WTC11 (cell line): ENCODE measurements at regions not wholly inside any gene's neighbourhood (a gene's known extent, or its start where the extent isn't known, plus 50 kb on each side); places are given as distances from the start of the nearest gene placed in this dataset.

ENCODE experiments used
- ATAC-seq: fragments of 200-7000 bp; cut with Tn5 transposase; 2 replicates; pipeline ENCODE4 v1.10.0; 2021; ENCODE audit warnings: mild to moderate bottlenecking, moderate library complexity
- CTCF ChIA-PET: fragments of 300-600 bp; sonication (Branson Sonifier 250); formaldehyde crosslinking; loops from one replicate; lab custom pipeline; 2021; ENCODE audit warnings: antibody characterized with exemption; lab: Charles Lee
- POLR2A ChIA-PET: fragments of 350-600 bp; sonication (Branson Sonifier 250); formaldehyde crosslinking; loops from one replicate; lab custom pipeline; 2021; ENCODE audit warnings: antibody characterized with exemption; lab: Charles Lee
- DNase-seq: peaks from one replicate; pipeline ENCODE4 v3.0.0; 2021; ENCODE audit warnings: low spot score
- H3K27ac Mint-ChIP-seq: 2 replicates; pipeline ENCODE4 v1.8.0; 2021; ENCODE audit warnings: mixed read lengths
- H3K27me3 Mint-ChIP-seq: 2 replicates; pipeline ENCODE4 v1.8.0; 2021; ENCODE audit warnings: low read depth, mild to moderate bottlenecking, moderate library complexity, mixed read lengths
- H3K36me3 Mint-ChIP-seq: 2 replicates; pipeline ENCODE4 v1.8.0; 2021; ENCODE audit warnings: mixed read lengths
- H3K4me1 Mint-ChIP-seq: 2 replicates; pipeline ENCODE4 v1.8.0; 2022; ENCODE audit warnings: mixed read lengths
- H3K4me3 Mint-ChIP-seq: 2 replicates; pipeline ENCODE4 v1.8.0; 2021; ENCODE audit warnings: mild to moderate bottlenecking, moderate library complexity, mixed read lengths
- H3K9me3 Mint-ChIP-seq: 2 replicates; pipeline ENCODE4 v1.8.0; 2021; ENCODE audit warnings: mixed read lengths
- AFF4 ChIP-seq: sonication (generic); formaldehyde crosslinking; IDR thresholded peaks from 2 replicates; pipeline ENCODE4 v1.8.1; 2023; ENCODE audit warnings: mild to moderate bottlenecking, missing genetic modification reagents, borderline replicate concordance
- CDX4 ChIP-seq: fragments of 250-450 bp; sonication (Bioruptor Pico); IDR thresholded peaks from 2 replicates; pipeline ENCODE4 v1.9.0; 2021; ENCODE audit warnings: moderate library complexity, mild to moderate bottlenecking, inconsistent platforms, borderline replicate concordance
- CTCF ChIP-seq: fragments of 200-600 bp; IDR thresholded peaks from 2 replicates; pipeline ENCODE4 v1.8.0; 2022; ENCODE audit warnings: antibody characterized with exemption
- FOXJ3 ChIP-seq: sonication (generic); formaldehyde crosslinking; IDR thresholded peaks from 2 replicates; pipeline ENCODE4 v1.9.0; 2021; ENCODE audit warnings: missing genetic modification reagents, mild to moderate bottlenecking, borderline replicate concordance
- NFYB ChIP-seq: sonication (generic); formaldehyde crosslinking; conservative IDR thresholded peaks from 2 replicates; pipeline ENCODE4 v1.8.0; 2022; ENCODE audit warnings: low read depth, missing genetic modification reagents
- NR1H2 ChIP-seq: sonication (generic); formaldehyde crosslinking; IDR thresholded peaks from 2 replicates; pipeline ENCODE4 v1.9.0; 2021; ENCODE audit warnings: mild to moderate bottlenecking, moderate library complexity, missing genetic modification reagents
- NR2C2 ChIP-seq: sonication (generic); formaldehyde crosslinking; IDR thresholded peaks from 2 replicates; pipeline ENCODE4 v1.8.0; 2022; ENCODE audit warnings: mild to moderate bottlenecking, missing genetic modification reagents
- OVOL2 ChIP-seq: fragments of 250-450 bp; sonication (Bioruptor Pico); IDR thresholded peaks from 2 replicates; pipeline ENCODE4 v1.9.0; 2021; ENCODE audit warnings: mild to moderate bottlenecking, borderline replicate concordance
- PREB ChIP-seq: sonication (generic); formaldehyde crosslinking; IDR thresholded peaks from 2 replicates; pipeline ENCODE4 v1.8.1; 2022; ENCODE audit warnings: mild to moderate bottlenecking, missing genetic modification reagents, moderate library complexity, borderline replicate concordance
- RELA ChIP-seq: sonication (generic); formaldehyde crosslinking; IDR thresholded peaks from 2 replicates; pipeline ENCODE4 v1.8.1; 2022; ENCODE audit warnings: missing genetic modification reagents, mild to moderate bottlenecking, borderline replicate concordance
- TCF7 ChIP-seq: sonication (generic); formaldehyde crosslinking; IDR thresholded peaks from 2 replicates; pipeline ENCODE4 v1.8.0; 2022; ENCODE audit warnings: mild to moderate bottlenecking, low read depth, missing genetic modification reagents, moderate library complexity
- TP53 ChIP-seq: sonication (generic); formaldehyde crosslinking; IDR thresholded peaks from 2 replicates; pipeline ENCODE4 v1.8.1; 2023; ENCODE audit warnings: mild to moderate bottlenecking, missing genetic modification reagents
- USF1 ChIP-seq: sonication (generic); formaldehyde crosslinking; IDR thresholded peaks from 2 replicates; pipeline ENCODE4 v1.8.0; 2022; ENCODE audit warnings: mild to moderate bottlenecking, missing genetic modification reagents
- ZBTB21 ChIP-seq: sonication (generic); formaldehyde crosslinking; IDR thresholded peaks from 2 replicates; pipeline ENCODE4 v1.8.1; 2023; ENCODE audit warnings: mild to moderate bottlenecking, missing genetic modification reagents, borderline replicate concordance
- ZNF121 ChIP-seq: sonication (generic); formaldehyde crosslinking; IDR thresholded peaks from 2 replicates; pipeline ENCODE4 v1.8.0; 2023; ENCODE audit warnings: missing genetic modification reagents
- ZNF263 ChIP-seq: sonication (generic); formaldehyde crosslinking; IDR thresholded peaks from 2 replicates; pipeline ENCODE4 v1.8.1; 2022; ENCODE audit warnings: low read depth, mild to moderate bottlenecking, moderate library complexity, missing genetic modification reagents
- ZNF416 ChIP-seq: fragments of 250-450 bp; sonication (Bioruptor Pico); IDR thresholded peaks from 2 replicates; pipeline ENCODE4 v1.9.0; 2021; ENCODE audit warnings: mild to moderate bottlenecking, inconsistent platforms
- ZNF423 ChIP-seq: fragments of 250-450 bp; sonication (Bioruptor Pico); IDR thresholded peaks from 2 replicates; pipeline ENCODE4 v2.1.2; 2022; ENCODE audit warnings: mild to moderate bottlenecking, moderate library complexity

GRCh38 chrX:124994404-124994803 lies 325.3 kb upstream of the TEX13C start:
- Mint-ChIP-seq H3K4me3 (no peak overlapping the region), H3K27ac (no peak overlapping the region), H3K27me3 (no peaks in the 10 kb centered on the region), H3K9me3 (no peaks in the 10 kb centered on the region), H3K4me1 (peaks cover 3% of the 10 kb centered on the region), H3K36me3 (no peaks in the 10 kb centered on the region)
- ChIA-PET CTCF (no interaction called here), POLR2A (no interaction called here)
- TF ChIP-seq ZNF121 (no peak), ZNF423 (CRISPR knock-in tag) (no peak), NFYB (CRISPR knock-in tag) (no peak), ZNF416 (no peak), FOXJ3 (no peak), ZBTB21 (CRISPR knock-in tag) (no peak), RELA (no peak), NR2C2 (CRISPR knock-in tag) (no peak), AFF4 (CRISPR knock-in tag) (no peak), NR1H2 (no peak), USF1 (CRISPR knock-in tag) (no peak), CTCF (no peak), ZNF263 (no peak), TCF7 (CRISPR knock-in tag) (no peak), CDX4 (CRISPR knock-in tag) (no peak)
- DNase-seq (no peak), ATAC-seq (no peak)

- no peak overlapping the region for H3K27ac Mint-ChIP-seq
- CTCF ChIA-PET, result no interaction called here
- H3K27me3 Mint-ChIP-seq, result no peaks in the 10 kb centered on the region
- peaks cover 29% of the 10 kb centered on the region for H3K4me1 Mint-ChIP-seq
- no peak overlapping the region for H3K4me3 Mint-ChIP-seq
- H3K36me3 Mint-ChIP-seq, result no peaks in the 10 kb centered on the region
- peaks cover 9% of the 10 kb centered on the region for H3K9me3 Mint-ChIP-seq
- ATAC-seq, result no peak
- TF ChIP-seq TP53 (no peak), OVOL2 (CRISPR knock-in tag) (no peak), NR2C2 (CRISPR knock-in tag) (no peak), PREB (no peak)
- POLR2A ChIA-PET, result no interaction called here
- DNase-seq, result no peak
Measured at GRCh38 chrX:125003746-125004446, 315.8 kb upstream of the TEX13C start.
